GM12875 (cell line): ENCODE measurements at regions not wholly inside any gene's neighbourhood (a gene's known extent, or its start where the extent isn't known, plus 50 kb on each side); places are given as distances from the start of the nearest gene placed in this dataset.
"Not testable (repeated sequence)": the region's sequence is repeated elsewhere in the genome, so short reads cannot be mapped to it uniquely, and the experiment has no call there.

Experiments
- H3K4me3 ChIP-seq: one replicate; pipeline ENCODE4 v1.5.1; 2011; ENCODE audit warnings: low read depth, low read length, control low read depth
- CTCF ChIP-seq: IDR thresholded peaks from 2 replicates; pipeline ENCODE4 v1.5.1; 2011; ENCODE audit warnings: low read depth, mild to moderate bottlenecking, control low read depth, inconsistent platforms, low read length, moderate library complexity, borderline replicate concordance; ENCODE audit not compliant: insufficient read depth

- H3K4me3 ChIP-seq, result no peak overlapping the region
- no peak for TF ChIP-seq CTCF
Observed at GRCh38 chr1:58944439-58944838, 160.6 kb upstream of the JUN start.

DNA sequence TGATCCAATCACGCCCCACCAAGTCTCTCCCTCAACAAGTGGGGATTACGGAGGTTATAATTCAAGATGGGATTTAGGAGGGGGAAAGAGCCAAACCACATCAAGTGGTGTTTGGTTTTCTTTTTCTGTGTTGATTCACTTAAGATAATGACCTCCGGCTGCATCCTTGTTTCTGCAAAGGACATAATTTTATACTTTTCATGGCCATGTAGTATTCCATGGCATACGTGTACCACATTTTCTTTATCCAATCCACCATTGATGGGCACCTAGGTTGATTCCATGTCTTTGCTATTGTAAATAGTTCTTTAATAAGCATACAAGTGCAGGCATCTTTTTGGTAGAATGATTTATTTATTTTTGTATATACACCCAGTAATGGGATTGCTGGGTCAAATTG, 162.5 kb upstream of the JUN start:
- H3K4me3 ChIP-seq, result no peak overlapping the region
- TF ChIP-seq CTCF, result no peak

DNA sequence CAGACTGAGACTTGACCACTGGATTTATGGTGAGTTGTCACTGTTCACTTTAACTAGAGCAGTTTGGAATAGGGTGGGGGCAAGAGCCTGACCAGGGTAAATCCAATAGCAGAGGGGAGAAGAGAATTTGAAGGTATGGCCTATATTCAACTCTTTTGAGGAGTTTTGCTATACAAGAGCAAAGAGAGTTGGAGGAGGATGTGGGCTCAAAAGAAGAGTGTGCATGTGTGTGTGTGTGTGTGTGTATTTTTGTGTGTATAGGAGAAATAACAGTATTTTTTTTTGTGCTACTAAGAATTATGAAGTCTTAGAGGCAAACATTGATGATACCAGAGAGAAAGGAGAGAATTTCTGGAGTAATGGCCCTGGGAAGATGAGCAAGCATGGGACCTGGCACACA, 164.8 kb upstream of the JUN start:
- no peak for TF ChIP-seq CTCF

DNA sequence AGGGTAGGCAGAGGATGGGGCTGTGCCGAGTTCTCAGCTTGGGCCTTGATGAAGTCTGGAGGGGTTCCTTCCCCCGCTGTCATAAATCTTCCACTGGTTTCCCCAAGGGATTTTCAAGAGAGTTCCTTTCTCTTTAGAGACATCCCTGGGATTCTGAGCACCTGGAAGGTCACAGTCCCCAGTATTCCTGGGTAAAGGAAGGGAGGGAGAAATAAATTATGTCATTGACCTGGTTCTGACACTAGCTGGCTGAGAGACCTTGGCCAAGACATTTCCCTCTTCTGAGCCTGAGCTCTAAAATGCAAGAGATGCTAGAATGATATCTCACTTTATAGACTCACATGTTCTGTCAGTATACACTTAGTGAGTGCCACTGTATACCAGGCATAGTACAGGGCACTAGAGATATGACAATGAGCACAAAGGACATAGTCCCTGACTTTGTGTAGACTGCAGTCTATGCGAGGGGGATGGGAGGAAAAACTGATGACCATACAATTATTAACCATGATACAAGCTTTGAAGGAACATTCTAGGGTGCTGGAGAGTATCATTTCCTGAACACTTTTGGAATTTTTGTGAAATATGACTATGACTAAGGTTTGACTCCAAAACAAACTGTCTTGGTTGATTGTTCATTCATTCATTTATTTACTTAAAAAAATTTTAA, 165.8 kb upstream of the JUN start:
- no peak for TF ChIP-seq CTCF
- no peak overlapping the region for H3K4me3 ChIP-seq

More for the DNA sequence above, 164.8 kb upstream of the JUN start:
- no peak overlapping the region for H3K4me3 ChIP-seq

- no peak for TF ChIP-seq CTCF
- H3K4me3 ChIP-seq, result no peak overlapping the region
Observed at GRCh38 chr1:58950897-58951296, 167.1 kb upstream of the JUN start.

GRCh38 chr1:58953951-58954350, 170.1 kb upstream of the JUN start:
- H3K4me3 ChIP-seq, result not testable (repeated sequence)

GRCh38 chr1:58963287-58963686, 179.4 kb upstream of the JUN start:
- H3K4me3 ChIP-seq, result not testable (repeated sequence)

- no peak overlapping the region for H3K4me3 ChIP-seq
- no peak for TF ChIP-seq CTCF
Observed at GRCh38 chr1:58964428-58964827, 180.6 kb upstream of the JUN start.
